ENCODE measurements at regions not wholly inside any gene's neighbourhood (a gene's known extent, or its start where the extent isn't known, plus 50 kb on each side); places are given as distances from the start of the nearest gene placed in this dataset.

GRCh38 chr12:24359418-24359817 lies 409.9 kb upstream of the SOX5 start:
- Mint-ChIP-seq H3K9me3 (ENCODE audit: insufficient read depth) (no peaks in the 10 kb centered on the region), H3K4me1 (peaks cover 45% of the 10 kb centered on the region), H3K27ac (no peak overlapping the region), H3K4me3 (peak overlapping the region; percentile 85), H3K27me3 (no peaks in the 10 kb centered on the region)
- no peak overlapping the region for H3K9ac ChIP-seq (ENCODE audit: low read length)
- H2AFZ ChIP-seq (ENCODE audit: insufficient read depth, low read depth, low read length, poor library complexity, severe bottlenecking): no peak overlapping the region
- no peaks in the 10 kb centered on the region for H3K9me3 ChIP-seq (ENCODE audit: control extremely low read depth in 1 of 3, control insufficient read depth in 2 of 3, insufficient read depth in 1 of 3, low read length in 2 of 3)
- no peak for DNase-seq
- POLR2A ChIA-PET: no interaction called here
- no peak for ATAC-seq (ENCODE audit: low read depth)
- CTCF ChIA-PET: interaction anchor here (0.7 to 3.5 kb wide), 16 partner anchors 9 to 479 kb away, joined by 3 to 51 read pairs (median 4); no protein-coding TSS in a partner anchor
- intact Hi-C loops (cut with micrococcal nuclease): no loop called here
- H3K27ac ChIP-seq (ENCODE audit: low read length in 2 of 2): no peak overlapping the region
- no peak overlapping the region for H3K4me3 ChIP-seq (ENCODE audit: control extremely low read depth in 1 of 5, extremely low read depth in 1 of 5, insufficient read depth in 1 of 5, low read depth in 2 of 5, low read length in 4 of 5)
- H3K27me3 ChIP-seq (replicated peaks in 1 of 4; ENCODE audit: control extremely low read depth in 1 of 4, control insufficient read depth in 3 of 4, insufficient read depth in 4 of 4, low read length in 3 of 4): no peaks in the 10 kb centered on the region
- TF ChIP-seq, protein P1, sequence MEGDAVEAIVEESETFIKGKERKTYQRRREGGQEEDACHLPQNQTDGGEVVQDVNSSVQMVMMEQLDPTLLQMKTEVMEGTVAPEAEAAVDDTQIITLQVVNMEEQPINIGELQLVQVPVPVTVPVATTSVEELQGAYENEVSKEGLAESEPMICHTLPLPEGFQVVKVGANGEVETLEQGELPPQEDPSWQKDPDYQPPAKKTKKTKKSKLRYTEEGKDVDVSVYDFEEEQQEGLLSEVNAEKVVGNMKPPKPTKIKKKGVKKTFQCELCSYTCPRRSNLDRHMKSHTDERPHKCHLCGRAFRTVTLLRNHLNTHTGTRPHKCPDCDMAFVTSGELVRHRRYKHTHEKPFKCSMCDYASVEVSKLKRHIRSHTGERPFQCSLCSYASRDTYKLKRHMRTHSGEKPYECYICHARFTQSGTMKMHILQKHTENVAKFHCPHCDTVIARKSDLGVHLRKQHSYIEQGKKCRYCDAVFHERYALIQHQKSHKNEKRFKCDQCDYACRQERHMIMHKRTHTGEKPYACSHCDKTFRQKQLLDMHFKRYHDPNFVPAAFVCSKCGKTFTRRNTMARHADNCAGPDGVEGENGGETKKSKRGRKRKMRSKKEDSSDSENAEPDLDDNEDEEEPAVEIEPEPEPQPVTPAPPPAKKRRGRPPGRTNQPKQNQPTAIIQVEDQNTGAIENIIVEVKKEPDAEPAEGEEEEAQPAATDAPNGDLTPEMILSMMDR (IDR thresholded peaks at IDR 0.05): no peak
- TF ChIP-seq EZH2 (IDR thresholded peaks at IDR 0.05; ENCODE audit: borderline replicate concordance, insufficient read depth, low read depth, low read length, poor library complexity, severe bottlenecking): no peak
- peaks cover 4% of the 10 kb centered on the region for H3K79me2 ChIP-seq (ENCODE audit: control insufficient read depth, insufficient read depth, low read length)
- no CpG with 5 or more reads among the region's 1 CpG for WGBS (ENCODE audit: insufficient coverage)
- H3K4me2 ChIP-seq (replicated peaks; ENCODE audit: low read depth, low read length, poor library complexity, severe bottlenecking): no peak overlapping the region
- peaks cover 15 to 29% of the 10 kb centered on the region in 2 donors for H3K4me1 ChIP-seq (ENCODE audit: control insufficient read depth in 2 of 2, insufficient read depth in 2 of 2, low read length in 2 of 2)
- H4K20me1 ChIP-seq (ENCODE audit: control insufficient read depth, insufficient read depth, low read length, poor library complexity, severe bottlenecking): no peaks in the 10 kb centered on the region
- no peaks in the 10 kb centered on the region for H3K36me3 ChIP-seq (replicated peaks in 1 of 2; ENCODE audit: control extremely low read depth in 1 of 2, control insufficient read depth in 1 of 2, extremely low read depth in 1 of 2, insufficient read depth in 2 of 2, low read length in 1 of 2)

GRCh38 chr12:24356240-24356804 lies 406.9 kb upstream of the SOX5 start:
- Histone ChIP-seq H3K9ac (ENCODE audit: low read length) (no peak overlapping the region), H3K36me3 (replicated peaks in 1 of 2; ENCODE audit: control extremely low read depth in 1 of 2, control insufficient read depth in 1 of 2, extremely low read depth in 1 of 2, insufficient read depth in 2 of 2, low read length in 1 of 2) (no peaks in the 10 kb centered on the region), H3K4me2 (replicated peaks; ENCODE audit: low read depth, low read length, poor library complexity, severe bottlenecking) (no peak overlapping the region), H3K4me1 (ENCODE audit: control insufficient read depth in 2 of 2, insufficient read depth in 2 of 2, low read length in 2 of 2) (peaks cover 8 to 16% of the 10 kb centered on the region in 2 donors), H2AFZ (ENCODE audit: insufficient read depth, low read depth, low read length, poor library complexity, severe bottlenecking) (no peak overlapping the region), H3K27me3 (replicated peaks in 1 of 4; ENCODE audit: control extremely low read depth in 1 of 4, control insufficient read depth in 3 of 4, insufficient read depth in 4 of 4, low read length in 3 of 4) (no peaks in the 10 kb centered on the region), H4K20me1 (ENCODE audit: control insufficient read depth, insufficient read depth, low read length, poor library complexity, severe bottlenecking) (no peaks in the 10 kb centered on the region), H3K9me3 (ENCODE audit: control extremely low read depth in 1 of 3, control insufficient read depth in 2 of 3, insufficient read depth in 1 of 3, low read length in 2 of 3) (no peaks in the 10 kb centered on the region), H3K79me2 (ENCODE audit: control insufficient read depth, insufficient read depth, low read length) (peaks cover 4% of the 10 kb centered on the region), H3K4me3 (ENCODE audit: control extremely low read depth in 1 of 5, extremely low read depth in 1 of 5, insufficient read depth in 1 of 5, low read depth in 2 of 5, low read length in 4 of 5) (no peak overlapping the region), H3K27ac (ENCODE audit: low read length in 2 of 2) (no peak overlapping the region)
- no peaks in the 10 kb centered on the region for H3K9me3 Mint-ChIP-seq (ENCODE audit: insufficient read depth)
- H3K4me1 Mint-ChIP-seq: peaks cover 29% of the 10 kb centered on the region
- no peaks in the 10 kb centered on the region for H3K27me3 Mint-ChIP-seq
- ChIA-PET CTCF (interaction anchor here (1.1 kb wide), 1 partner anchor 422 kb away, joined by 3 read pairs; no protein-coding TSS in a partner anchor), POLR2A (no interaction called here)
- ATAC-seq (ENCODE audit: low read depth) (no peak), DNase-seq (no peak)
- no peak overlapping the region for H3K27ac Mint-ChIP-seq
- 56% methylated on average over 2 of the region's 3 CpGs for WGBS (ENCODE audit: insufficient coverage)
- intact Hi-C loops (cut with micrococcal nuclease): no loop called here
- H3K4me3 Mint-ChIP-seq: no peak overlapping the region
- TF ChIP-seq EZH2 (IDR thresholded peaks at IDR 0.05; ENCODE audit: borderline replicate concordance, insufficient read depth, low read depth, low read length, poor library complexity, severe bottlenecking): no peak
- TF ChIP-seq, protein P1 (IDR thresholded peaks at IDR 0.05): no peak
